ENCODE measurements at regions not wholly inside any gene's neighbourhood (a gene's known extent, or its start where the extent isn't known, plus 50 kb on each side); places are given as distances from the start of the nearest gene placed in this dataset.
A peak's percentile ranks its signal among the peaks of the same experiment; 100 is the strongest.

DNA sequence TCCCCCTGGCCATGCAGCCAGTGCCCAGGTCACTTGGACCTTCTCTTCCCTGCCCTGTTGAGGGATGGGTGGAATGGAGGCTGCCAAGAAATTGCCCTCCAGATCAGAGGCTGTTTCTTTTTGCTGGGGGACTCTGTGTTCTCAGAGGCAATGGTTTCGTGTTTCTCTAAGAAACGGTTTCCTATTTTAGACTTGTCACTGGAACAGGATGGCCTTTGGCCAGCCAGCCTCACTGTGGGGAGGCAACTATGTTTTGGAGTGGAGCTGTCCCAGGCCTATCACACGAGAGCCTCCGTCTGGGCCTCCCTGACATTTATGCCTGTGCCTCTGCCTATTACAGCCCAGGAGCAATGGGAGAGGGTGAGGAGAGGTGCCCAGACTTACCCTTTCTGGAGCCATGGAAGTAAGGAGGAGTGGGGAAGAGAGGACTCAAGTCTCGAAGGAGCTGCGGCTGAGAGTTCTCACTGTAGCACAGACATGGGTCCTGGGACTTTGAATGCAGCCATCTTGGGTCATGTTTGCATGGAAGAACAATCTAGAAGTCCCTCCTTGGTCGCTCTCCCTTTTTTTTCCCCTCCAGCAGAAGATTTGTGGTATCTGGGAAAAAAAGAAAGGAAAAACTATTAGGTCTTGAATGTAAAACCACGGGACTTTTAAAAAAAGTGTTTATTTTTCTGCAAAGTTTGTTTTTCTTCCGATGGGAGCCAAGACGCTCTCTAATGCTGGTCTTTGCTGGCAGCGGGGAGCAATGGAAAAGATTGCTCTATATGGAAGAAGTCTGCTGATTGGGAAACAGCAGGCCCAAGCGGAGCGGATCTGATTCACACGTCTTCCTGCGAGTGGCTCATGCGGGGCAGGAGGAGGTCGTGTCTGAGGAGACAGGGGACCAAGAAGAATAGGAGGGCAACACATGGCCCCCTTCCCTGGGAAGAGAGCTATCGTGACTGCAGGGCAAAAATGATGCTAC, 219.2 kb downstream of the FOXD2 start:
- Mint-ChIP-seq H3K4me1 (ENCODE audit: unreplicated experiment) (peaks cover 18% of the 10 kb centered on the region), H3K36me3 (ENCODE audit: unreplicated experiment) (no peaks in the 10 kb centered on the region), H3K9me3 (ENCODE audit: unreplicated experiment) (no peaks in the 10 kb centered on the region), H3K4me3 (ENCODE audit: unreplicated experiment) (no peak overlapping the region), H3K27ac (ENCODE audit: unreplicated experiment) (peak overlapping the region; percentile 75), H3K27me3 (ENCODE audit: unreplicated experiment) (peaks cover 4% of the 10 kb centered on the region)
- peak; percentile 70 for DNase-seq (ENCODE audit: extremely low spot score, unreplicated experiment)
- TF ChIP-seq, protein P1, sequence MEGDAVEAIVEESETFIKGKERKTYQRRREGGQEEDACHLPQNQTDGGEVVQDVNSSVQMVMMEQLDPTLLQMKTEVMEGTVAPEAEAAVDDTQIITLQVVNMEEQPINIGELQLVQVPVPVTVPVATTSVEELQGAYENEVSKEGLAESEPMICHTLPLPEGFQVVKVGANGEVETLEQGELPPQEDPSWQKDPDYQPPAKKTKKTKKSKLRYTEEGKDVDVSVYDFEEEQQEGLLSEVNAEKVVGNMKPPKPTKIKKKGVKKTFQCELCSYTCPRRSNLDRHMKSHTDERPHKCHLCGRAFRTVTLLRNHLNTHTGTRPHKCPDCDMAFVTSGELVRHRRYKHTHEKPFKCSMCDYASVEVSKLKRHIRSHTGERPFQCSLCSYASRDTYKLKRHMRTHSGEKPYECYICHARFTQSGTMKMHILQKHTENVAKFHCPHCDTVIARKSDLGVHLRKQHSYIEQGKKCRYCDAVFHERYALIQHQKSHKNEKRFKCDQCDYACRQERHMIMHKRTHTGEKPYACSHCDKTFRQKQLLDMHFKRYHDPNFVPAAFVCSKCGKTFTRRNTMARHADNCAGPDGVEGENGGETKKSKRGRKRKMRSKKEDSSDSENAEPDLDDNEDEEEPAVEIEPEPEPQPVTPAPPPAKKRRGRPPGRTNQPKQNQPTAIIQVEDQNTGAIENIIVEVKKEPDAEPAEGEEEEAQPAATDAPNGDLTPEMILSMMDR (IDR thresholded peaks at IDR 0.05): no peak

DNA sequence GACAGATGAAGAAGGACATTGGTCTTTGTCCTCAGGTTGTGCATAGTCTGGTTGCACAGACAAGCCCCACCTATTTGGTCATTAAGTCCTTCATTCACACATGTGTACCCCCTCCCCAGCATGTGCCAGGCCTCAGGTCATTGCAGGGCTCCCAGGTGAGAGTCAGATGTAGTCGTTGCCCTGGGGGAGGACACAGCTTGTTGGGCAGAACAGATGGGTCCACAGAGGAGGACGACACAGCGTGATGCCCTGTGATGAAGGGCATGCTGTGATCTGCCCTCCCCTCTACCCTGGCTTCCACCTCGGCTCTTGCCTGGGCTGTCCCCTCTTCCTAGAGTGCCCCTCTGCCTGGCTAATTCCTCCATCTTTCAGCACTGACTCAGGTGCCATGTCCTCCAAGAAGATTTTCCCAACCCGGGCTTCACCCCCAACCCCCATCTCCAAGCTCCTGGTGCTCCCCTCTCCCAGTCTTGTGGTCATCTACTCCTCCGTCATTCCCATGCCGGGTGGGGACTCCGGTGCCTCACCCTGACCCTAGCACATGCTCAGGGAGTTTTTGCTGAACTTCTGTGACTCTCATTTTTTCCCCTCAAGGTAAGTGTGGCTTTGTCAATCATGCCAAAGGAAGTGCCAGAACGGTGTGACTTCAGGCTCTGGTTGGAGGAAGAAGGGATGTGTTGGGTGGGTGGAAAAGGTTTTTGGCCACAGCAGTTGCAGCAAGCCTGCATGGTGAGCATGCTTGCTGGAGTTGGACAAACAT, 220.5 kb downstream of the FOXD2 start:
- peak; percentile 51 for DNase-seq (ENCODE audit: extremely low spot score, unreplicated experiment)
- TF ChIP-seq, protein P1 (IDR thresholded peaks at IDR 0.05): no peak
- Mint-ChIP-seq H3K4me1 (ENCODE audit: unreplicated experiment) (peaks cover 18% of the 10 kb centered on the region), H3K27me3 (ENCODE audit: unreplicated experiment) (peaks cover 4% of the 10 kb centered on the region), H3K9me3 (ENCODE audit: unreplicated experiment) (no peaks in the 10 kb centered on the region), H3K36me3 (ENCODE audit: unreplicated experiment) (no peaks in the 10 kb centered on the region), H3K4me3 (ENCODE audit: unreplicated experiment) (no peak overlapping the region), H3K27ac (ENCODE audit: unreplicated experiment) (no peak overlapping the region)

DNA sequence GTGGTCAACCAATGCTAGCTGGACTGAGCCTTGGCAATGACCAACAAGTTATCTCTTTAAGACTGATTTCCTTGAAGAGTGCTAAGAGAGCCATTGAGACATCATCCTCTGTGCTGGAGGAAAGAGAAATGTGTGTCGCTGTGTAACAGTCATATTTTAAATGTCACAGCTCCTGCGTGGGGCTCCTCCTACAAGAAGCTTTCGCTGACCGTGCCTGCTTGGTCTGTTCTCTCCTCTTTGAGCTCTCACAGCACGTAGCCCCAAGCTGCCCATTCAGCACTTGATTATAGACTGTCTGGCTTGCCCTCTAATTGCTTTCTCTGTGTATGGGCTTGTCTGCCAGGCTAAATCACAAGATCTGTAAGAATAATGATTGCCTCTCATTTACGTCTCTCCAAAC, 221.3 kb downstream of the FOXD2 start:
- Mint-ChIP-seq H3K9me3 (ENCODE audit: unreplicated experiment) (no peaks in the 10 kb centered on the region), H3K36me3 (ENCODE audit: unreplicated experiment) (no peaks in the 10 kb centered on the region), H3K27ac (ENCODE audit: unreplicated experiment) (no peak overlapping the region), H3K4me1 (ENCODE audit: unreplicated experiment) (peaks cover 18% of the 10 kb centered on the region), H3K4me3 (ENCODE audit: unreplicated experiment) (no peak overlapping the region), H3K27me3 (ENCODE audit: unreplicated experiment) (peaks cover 5% of the 10 kb centered on the region)
- TF ChIP-seq, protein P1 (IDR thresholded peaks at IDR 0.05): no peak
- DNase-seq (ENCODE audit: extremely low spot score, unreplicated experiment): peak; percentile 19

DNA sequence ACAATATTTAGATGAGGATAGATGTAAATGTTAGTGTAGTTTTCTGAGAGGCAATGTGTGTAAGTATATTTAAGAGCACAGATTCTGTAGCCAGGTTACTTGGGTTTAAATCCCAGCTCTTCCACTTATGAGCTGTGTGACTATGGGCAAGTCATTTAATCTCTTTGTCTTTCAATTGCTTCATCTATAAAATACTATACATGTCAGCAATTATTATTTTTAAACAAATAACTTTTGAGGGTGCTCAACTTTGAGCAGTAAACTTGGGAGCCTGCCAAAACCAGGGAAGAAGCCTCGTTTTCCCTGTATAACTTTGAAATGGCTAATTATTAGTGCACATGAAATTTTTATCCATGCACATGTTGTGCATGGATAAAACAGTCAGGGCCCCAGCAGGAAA, 222.8 kb downstream of the FOXD2 start:
- Mint-ChIP-seq H3K27me3 (ENCODE audit: unreplicated experiment) (peaks cover 8% of the 10 kb centered on the region), H3K9me3 (ENCODE audit: unreplicated experiment) (no peaks in the 10 kb centered on the region), H3K27ac (ENCODE audit: unreplicated experiment) (no peak overlapping the region), H3K4me3 (ENCODE audit: unreplicated experiment) (no peak overlapping the region), H3K4me1 (ENCODE audit: unreplicated experiment) (peaks cover 18% of the 10 kb centered on the region), H3K36me3 (ENCODE audit: unreplicated experiment) (no peaks in the 10 kb centered on the region)
- TF ChIP-seq, protein P1 (IDR thresholded peaks at IDR 0.05): no peak
- DNase-seq (ENCODE audit: extremely low spot score, unreplicated experiment): no peak

DNA sequence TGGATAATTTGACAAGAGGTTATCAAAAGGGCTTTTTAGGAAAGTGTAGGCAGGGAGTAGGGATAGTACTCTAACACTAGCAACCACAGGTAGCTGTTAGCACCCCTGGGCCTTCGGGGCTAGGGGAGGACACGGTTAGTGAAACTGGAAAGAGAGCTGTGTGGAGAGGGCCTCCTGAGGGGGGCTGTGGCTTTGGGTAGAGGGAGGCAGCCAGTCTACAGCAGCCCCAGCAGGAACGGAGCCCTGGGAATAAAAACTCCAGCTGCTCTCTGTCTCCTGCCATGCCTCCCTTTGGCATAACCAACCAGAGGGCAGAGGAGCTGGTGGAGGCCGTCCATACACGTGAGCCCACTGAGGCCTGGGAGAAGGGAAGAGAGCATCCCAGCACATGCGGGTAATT, 223.2 kb downstream of the FOXD2 start:
- peak; percentile 67 for DNase-seq (ENCODE audit: extremely low spot score, unreplicated experiment)
- Mint-ChIP-seq H3K9me3 (ENCODE audit: unreplicated experiment) (no peaks in the 10 kb centered on the region), H3K27ac (ENCODE audit: unreplicated experiment) (no peak overlapping the region), H3K4me1 (ENCODE audit: unreplicated experiment) (peaks cover 16% of the 10 kb centered on the region), H3K4me3 (ENCODE audit: unreplicated experiment) (no peak overlapping the region), H3K27me3 (ENCODE audit: unreplicated experiment) (peaks cover 8% of the 10 kb centered on the region), H3K36me3 (ENCODE audit: unreplicated experiment) (no peaks in the 10 kb centered on the region)
- TF ChIP-seq, protein P1 (IDR thresholded peaks at IDR 0.05): no peak
